Suprapubic skin (tissue), 4 donors: ENCODE measurements at regions not wholly inside any gene's neighbourhood (a gene's known extent, or its start where the extent isn't known, plus 50 kb on each side); places are given as distances from the start of the nearest gene placed in this dataset.
"Not testable (repeated sequence)": the region's sequence is repeated elsewhere in the genome, so short reads cannot be mapped to it uniquely, and the experiment has no call there.

Experiments
- EP300 ChIP-seq: sonication (generic); formaldehyde crosslinking; IDR thresholded peaks from one replicate; pipeline ENCODE4 v1.6.1; 2017; ENCODE audit warnings: antibody characterized with exemption
- POLR2A ChIP-seq, 2 donors: fragments of 450-650 bp; IDR thresholded peaks; one replicate each; pipeline ENCODE4 v1.6.1; 2017; ENCODE audit warnings: antibody characterized with exemption in 2 of 2, mild to moderate bottlenecking in 2 of 2, moderate library complexity in 2 of 2
- POLR2AphosphoS5 ChIP-seq, 3 donors: sonication (generic); formaldehyde crosslinking; IDR thresholded peaks; one replicate each; pipeline ENCODE4 v1.6.1; 2017; ENCODE audit warnings: antibody characterized with exemption in 3 of 3
- TF ChIP-seq, protein P1 (sequence below), 2 donors: fragments of 200-600 bp in 1 of 2; fragments of 450-650 bp in 1 of 2; sonication (generic) in 1 of 2; IDR thresholded peaks; one replicate each; pipeline ENCODE4 v1.5.1; 2016 to 2019; ENCODE audit warnings: antibody characterized with exemption in 2 of 2, mild to moderate bottlenecking in 1 of 2, moderate library complexity in 1 of 2

DNA sequence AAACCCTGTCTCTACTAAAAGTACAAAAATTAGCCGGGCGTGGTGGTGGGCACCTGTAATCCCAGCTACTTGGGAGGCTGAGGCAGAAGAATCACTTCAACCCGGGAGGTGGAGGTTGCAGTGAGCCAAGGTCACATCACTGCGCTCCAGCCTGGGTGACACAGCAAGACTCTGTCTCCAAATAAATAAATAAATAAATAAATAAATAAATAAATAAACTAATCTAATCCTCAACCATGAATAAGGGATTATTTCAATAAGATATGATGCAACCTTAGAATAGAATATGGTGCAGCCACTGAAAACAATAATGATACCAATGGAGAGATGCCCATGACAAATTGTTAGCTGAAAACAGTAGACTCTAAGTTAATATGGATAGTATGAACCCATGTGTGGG, 270.0 kb downstream of the MEX3B start:
- TF ChIP-seq, protein P1, sequence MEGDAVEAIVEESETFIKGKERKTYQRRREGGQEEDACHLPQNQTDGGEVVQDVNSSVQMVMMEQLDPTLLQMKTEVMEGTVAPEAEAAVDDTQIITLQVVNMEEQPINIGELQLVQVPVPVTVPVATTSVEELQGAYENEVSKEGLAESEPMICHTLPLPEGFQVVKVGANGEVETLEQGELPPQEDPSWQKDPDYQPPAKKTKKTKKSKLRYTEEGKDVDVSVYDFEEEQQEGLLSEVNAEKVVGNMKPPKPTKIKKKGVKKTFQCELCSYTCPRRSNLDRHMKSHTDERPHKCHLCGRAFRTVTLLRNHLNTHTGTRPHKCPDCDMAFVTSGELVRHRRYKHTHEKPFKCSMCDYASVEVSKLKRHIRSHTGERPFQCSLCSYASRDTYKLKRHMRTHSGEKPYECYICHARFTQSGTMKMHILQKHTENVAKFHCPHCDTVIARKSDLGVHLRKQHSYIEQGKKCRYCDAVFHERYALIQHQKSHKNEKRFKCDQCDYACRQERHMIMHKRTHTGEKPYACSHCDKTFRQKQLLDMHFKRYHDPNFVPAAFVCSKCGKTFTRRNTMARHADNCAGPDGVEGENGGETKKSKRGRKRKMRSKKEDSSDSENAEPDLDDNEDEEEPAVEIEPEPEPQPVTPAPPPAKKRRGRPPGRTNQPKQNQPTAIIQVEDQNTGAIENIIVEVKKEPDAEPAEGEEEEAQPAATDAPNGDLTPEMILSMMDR (IDR thresholded peaks at IDR 0.05) = not testable (repeated sequence)
- TF ChIP-seq POLR2A (IDR thresholded peaks at IDR 0.05); POLR2AphosphoS5 (IDR thresholded peaks at IDR 0.05); EP300: not testable (repeated sequence)
